Skeletal muscle cell (primary cell): ENCODE measurements at regions not wholly inside any gene's neighbourhood (a gene's known extent, or its start where the extent isn't known, plus 50 kb on each side); places are given as distances from the start of the nearest gene placed in this dataset.

Experiments used
- DNase-seq: peaks from one replicate; pipeline ENCODE4 v3.0.0-alpha.2; 2010; ENCODE audit warnings: low read depth
- H3K4me3 ChIP-seq: 2 replicates; pipeline ENCODE4 v1.5.1; 2011; ENCODE audit warnings: low read depth, mild to moderate bottlenecking, control low read depth, low read length, moderate library complexity

GRCh38 chr2:167492486-167492885 lies 604.2 kb downstream of the XIRP2 start:
- no peak overlapping the region for H3K4me3 ChIP-seq
- no peak for DNase-seq

DNA sequence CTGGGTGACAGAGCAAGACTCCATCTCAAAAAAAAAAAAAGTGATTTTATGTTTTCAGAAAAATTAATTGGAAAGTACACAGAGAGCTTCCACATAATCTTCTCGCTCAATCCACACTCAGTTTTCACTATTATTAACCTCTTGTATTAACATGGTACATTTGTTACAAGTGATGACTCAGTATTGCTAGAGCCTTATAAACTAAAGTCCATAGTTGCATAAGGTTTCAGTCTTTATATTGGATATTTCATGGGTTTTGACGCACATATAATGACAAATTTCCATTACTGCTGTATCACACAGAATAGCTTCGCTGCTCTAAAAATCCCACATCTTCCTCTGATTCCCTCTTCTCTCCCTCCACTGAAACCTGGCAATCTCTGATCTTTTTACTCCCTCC lies 603.5 kb downstream of the XIRP2 start:
- no peak for DNase-seq
- H3K4me3 ChIP-seq = no peak overlapping the region

- DNase-seq = no peak
- H3K4me3 ChIP-seq = no peak overlapping the region
Measured at GRCh38 chr2:167490455-167490854, 602.2 kb downstream of the XIRP2 start.

DNA sequence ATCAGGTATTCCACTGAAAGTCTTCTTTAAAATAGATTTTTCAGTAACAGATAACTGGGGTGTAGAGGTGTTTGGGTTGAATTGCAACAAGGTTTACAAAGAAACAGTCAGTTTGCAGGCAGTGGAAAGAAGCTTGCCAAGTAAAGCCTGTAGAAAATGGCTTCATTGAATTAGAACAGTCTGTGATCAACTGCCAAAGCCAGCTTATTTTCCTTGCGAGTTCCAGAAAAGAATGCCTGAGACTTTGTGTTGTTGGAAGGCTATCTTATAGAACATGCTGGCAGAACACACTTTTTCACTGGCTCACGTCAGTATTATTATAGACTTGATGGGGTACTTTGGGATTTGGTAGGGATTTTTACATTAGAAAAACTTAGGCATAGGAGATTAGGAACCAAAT lies 601.0 kb downstream of the XIRP2 start:
- H3K4me3 ChIP-seq = no peak overlapping the region
- no peak for DNase-seq

DNA sequence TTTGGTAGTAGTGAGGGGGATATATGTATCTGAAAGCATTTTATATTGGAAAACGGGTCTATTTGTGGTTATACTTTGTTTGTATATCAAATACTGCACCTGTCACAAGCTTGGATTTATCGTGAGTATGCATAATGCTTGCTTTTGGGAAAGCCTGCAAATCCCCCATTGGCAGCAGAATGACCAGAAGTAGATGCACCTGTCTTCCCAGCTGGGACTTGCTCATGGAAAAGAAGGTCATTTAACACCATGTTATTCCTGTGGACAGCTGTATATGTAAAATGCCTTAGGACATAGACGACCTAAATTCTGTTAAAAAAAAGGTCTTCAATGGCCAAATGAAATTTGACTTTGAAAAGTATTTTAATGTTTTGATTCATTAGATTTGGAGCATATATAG lies 599.4 kb downstream of the XIRP2 start:
- H3K4me3 ChIP-seq = no peak overlapping the region
- no peak for DNase-seq

- no peak for DNase-seq
Measured at GRCh38 chr2:167484875-167485274, 596.6 kb downstream of the XIRP2 start.

GRCh38 chr2:167480986-167481309 lies 592.7 kb downstream of the XIRP2 start:
- H3K4me3 ChIP-seq = no peak overlapping the region

More at GRCh38 chr2:167484875-167485274, 596.6 kb downstream of the XIRP2 start:
- no peak overlapping the region for H3K4me3 ChIP-seq

DNA sequence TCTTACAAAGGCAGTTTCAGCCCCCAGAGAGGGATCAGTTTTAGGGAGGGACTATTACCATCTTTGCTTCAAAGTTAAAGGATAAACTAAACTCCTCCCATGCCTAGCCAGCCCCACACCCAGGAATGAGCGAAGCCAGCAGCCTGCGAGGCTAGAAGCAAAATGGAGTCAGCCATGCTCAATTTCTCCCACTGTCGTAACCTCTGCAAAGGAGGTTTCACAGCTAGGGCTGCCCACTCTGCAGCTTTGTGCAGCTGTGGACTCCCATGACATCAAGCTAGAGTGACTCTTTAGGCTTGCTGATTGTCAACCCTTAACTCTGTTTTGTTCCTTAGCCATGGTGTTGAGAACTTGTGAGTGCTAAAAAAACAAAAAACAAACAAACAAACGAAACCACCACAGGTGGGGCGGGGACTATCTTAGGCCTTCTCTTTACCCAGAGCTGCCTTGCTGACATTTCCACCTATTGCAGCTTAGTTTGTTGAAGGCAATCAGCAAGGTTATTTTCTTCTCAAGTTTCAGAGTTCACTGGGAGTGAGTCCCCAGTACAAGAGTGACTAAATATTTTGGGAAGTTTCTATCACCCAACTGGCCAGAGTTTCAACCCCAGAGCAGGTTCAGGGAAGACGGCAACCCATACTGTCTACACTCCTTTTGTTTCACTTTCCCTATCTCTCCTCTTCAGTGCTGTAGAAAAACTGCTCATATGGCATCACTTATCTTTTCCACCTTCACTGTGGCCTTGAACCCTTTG lies 592.1 kb downstream of the XIRP2 start:
- DNase-seq = no peak
- H3K4me3 ChIP-seq = no peak overlapping the region

More at GRCh38 chr2:167480986-167481309, 592.7 kb downstream of the XIRP2 start:
- DNase-seq = no peak

DNA sequence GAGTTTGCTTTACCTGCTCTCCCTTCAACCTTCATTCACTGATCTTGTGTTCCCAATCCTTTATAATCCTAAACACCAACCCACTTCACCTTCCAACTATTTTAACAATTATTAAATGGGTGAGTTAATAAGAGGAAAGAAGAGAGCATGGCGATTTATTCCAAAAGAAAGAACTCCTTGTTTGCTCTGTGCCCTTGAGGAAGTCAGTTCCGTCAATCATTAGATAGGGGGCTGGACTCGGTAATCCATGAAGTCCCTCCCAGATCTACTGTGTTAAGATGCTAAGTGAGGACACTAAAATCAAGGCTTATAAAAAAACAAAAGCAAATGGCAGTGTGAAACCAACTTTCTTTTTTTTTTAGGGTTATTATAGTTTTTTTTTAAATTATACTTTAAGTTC lies 589.9 kb downstream of the XIRP2 start:
- DNase-seq = no peak
- no peak overlapping the region for H3K4me3 ChIP-seq

DNA sequence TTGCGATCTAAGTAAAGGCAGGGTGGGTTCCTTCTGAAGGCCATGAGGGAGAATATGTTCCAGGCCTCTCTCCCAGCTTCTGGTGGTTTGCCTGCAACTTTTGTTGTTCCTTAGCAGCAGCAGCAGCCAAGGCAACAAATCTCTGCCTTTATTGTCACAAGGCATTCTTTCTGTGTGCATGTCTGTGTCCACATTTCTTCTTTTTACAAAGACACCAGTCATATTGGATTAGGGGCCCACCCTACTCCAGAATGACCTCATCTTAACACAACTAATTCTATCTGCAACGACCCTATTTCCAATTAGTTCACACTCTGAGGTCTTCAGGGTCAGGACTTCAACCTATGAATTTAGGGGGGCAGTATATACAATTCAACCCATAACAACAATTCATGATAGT lies 587.5 kb downstream of the XIRP2 start:
- DNase-seq = no peak
- no peak overlapping the region for H3K4me3 ChIP-seq

GRCh38 chr2:167471734-167472133 lies 583.5 kb downstream of the XIRP2 start:
- DNase-seq = no peak

GRCh38 chr2:167471332-167471731 lies 583.1 kb downstream of the XIRP2 start:
- DNase-seq = no peak
- no peak overlapping the region for H3K4me3 ChIP-seq

More at GRCh38 chr2:167471734-167472133, 583.5 kb downstream of the XIRP2 start:
- H3K4me3 ChIP-seq = no peak overlapping the region

GRCh38 chr2:167462379-167462778 lies 574.1 kb downstream of the XIRP2 start:
- H3K4me3 ChIP-seq = no peak overlapping the region
- DNase-seq = no peak

- DNase-seq = no peak
- no peak overlapping the region for H3K4me3 ChIP-seq
Measured at GRCh38 chr2:167454036-167454435, 565.8 kb downstream of the XIRP2 start.

- H3K4me3 ChIP-seq = no peak overlapping the region
- DNase-seq = no peak
Measured at GRCh38 chr2:167451496-167452289, 563.4 kb downstream of the XIRP2 start.

DNA sequence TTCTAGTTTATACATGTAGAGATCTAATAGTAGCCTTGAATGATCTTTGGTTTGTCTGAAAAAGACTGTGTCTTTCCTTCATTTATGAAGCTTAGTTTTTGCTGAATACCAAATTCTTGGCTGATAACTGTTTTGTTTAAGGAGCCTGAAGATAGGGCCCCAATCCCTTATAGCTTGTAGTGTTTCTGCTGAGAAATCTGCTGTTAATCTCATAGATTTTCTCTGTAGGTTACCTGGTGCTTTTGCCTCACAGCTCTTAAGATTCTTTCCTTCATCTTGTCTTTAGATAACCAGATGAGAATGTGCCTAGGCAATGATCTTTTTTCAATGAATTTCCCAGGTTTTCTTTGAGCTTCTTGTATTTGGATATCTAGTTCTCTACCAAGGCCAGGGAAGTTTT lies 562.1 kb downstream of the XIRP2 start:
- H3K4me3 ChIP-seq = no peak overlapping the region
- DNase-seq = no peak

DNA sequence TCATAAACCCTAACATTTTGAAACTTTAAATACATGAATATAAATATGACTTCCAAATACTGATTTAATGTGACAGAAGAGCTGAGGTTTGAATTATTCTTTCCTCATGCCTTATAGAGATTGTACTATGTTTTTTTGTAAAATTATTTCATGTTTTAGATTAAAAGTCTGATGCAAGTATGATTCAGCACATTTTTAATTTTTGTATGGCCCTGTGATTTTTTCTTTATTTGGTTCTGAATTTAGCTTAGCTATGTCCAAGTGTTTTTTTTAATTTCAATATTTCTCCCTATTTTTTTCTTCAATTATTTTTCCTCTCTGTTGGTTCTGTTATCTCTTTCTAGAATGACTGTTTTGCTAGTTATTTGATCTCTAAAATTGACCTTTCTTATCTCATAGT lies 552.1 kb downstream of the XIRP2 start:
- no peak for DNase-seq
- H3K4me3 ChIP-seq = no peak overlapping the region

GRCh38 chr2:167438206-167438605 lies 549.9 kb downstream of the XIRP2 start:
- DNase-seq = peak; percentile 38
- H3K4me3 ChIP-seq = no peak overlapping the region

- no peak overlapping the region for H3K4me3 ChIP-seq
- no peak for DNase-seq
Measured at GRCh38 chr2:167431949-167432348, 543.7 kb downstream of the XIRP2 start.

- no peak overlapping the region for H3K4me3 ChIP-seq
- DNase-seq = no peak
Measured at GRCh38 chr2:167430447-167430846, 542.2 kb downstream of the XIRP2 start.
